PC-9 (cell line): ENCODE measurements at regions not wholly inside any gene's neighbourhood (a gene's known extent, or its start where the extent isn't known, plus 50 kb on each side); places are given as distances from the start of the nearest gene placed in this dataset.

Source experiments
- EZH2 ChIP-seq: fragments of 200-600 bp; sonication (generic); IDR thresholded peaks from 2 replicates; pipeline ENCODE4 v1.8.0; 2017; ENCODE audit warnings: antibody characterized with exemption, low read depth
- TF ChIP-seq, protein P1 (sequence below): fragments of 200-600 bp; sonication (generic); conservative IDR thresholded peaks from 2 replicates; pipeline ENCODE4 v1.6.1; 2017; ENCODE audit warnings: mixed run types, antibody characterized with exemption, mild to moderate bottlenecking, moderate library complexity

DNA sequence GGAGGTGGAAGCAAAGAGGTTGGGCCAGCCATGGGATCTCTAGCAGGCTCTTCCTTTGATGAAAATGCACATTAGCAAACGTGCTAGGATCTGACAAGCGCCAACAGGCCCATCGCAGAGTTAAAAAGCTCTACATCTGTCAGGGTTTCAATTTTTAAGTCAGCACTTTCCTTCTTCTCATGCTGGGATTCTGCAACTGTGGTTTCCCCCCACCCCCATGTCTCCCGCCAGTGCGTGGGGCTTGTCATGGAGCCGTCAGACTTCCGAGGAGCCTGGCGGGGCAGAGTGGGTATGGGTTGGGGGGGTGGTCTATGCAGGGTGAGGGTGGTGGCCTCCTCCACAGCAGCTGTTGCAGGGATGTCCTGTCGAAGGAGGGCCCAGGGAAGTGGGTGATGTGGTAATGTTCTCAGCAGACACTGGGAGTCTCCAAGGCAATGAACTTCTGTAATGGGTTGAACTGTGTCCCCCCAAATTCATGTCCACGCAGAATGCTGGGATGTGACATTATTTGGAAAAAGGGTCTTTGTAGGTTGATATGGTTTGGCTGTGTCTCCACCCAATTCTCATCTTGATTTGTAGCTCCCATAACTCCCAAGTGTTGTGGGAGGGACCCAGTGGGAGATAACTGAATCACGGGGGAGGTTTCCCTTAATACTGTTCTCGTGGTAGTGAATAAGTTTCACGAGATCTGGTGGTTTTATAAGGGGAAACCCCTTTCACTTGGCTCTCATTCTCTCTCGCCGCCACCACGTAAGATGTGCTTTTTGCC lies 115.2 kb upstream of the MAP1LC3B2 start:
- TF ChIP-seq, protein P1, sequence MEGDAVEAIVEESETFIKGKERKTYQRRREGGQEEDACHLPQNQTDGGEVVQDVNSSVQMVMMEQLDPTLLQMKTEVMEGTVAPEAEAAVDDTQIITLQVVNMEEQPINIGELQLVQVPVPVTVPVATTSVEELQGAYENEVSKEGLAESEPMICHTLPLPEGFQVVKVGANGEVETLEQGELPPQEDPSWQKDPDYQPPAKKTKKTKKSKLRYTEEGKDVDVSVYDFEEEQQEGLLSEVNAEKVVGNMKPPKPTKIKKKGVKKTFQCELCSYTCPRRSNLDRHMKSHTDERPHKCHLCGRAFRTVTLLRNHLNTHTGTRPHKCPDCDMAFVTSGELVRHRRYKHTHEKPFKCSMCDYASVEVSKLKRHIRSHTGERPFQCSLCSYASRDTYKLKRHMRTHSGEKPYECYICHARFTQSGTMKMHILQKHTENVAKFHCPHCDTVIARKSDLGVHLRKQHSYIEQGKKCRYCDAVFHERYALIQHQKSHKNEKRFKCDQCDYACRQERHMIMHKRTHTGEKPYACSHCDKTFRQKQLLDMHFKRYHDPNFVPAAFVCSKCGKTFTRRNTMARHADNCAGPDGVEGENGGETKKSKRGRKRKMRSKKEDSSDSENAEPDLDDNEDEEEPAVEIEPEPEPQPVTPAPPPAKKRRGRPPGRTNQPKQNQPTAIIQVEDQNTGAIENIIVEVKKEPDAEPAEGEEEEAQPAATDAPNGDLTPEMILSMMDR = no peak
- no peak for TF ChIP-seq EZH2
